ENCODE measurements at regions not wholly inside any gene's neighbourhood (a gene's known extent, or its start where the extent isn't known, plus 50 kb on each side); places are given as distances from the start of the nearest gene placed in this dataset.

DNA sequence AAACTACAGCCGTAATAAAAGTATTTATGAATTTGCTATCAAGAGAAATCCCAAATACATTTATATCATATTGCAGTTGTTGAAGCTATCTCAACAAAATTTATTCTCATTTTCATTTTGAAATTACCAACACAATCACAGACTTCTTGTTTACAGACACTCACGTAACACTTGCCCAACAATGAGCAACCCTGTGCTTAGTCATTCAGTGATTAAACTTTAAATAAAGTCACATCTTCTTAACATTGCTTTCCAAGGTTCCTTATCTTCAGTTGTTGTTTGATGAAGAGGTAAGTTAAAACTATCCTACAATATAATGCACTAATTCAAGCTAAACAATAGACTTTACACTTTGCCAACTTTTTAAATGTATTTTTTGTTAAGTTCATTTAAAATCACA lies 601.8 kb downstream of the SLC16A7 start:
- Mint-ChIP-seq H3K4me1 (ENCODE audit: unreplicated experiment) (no peaks in the 10 kb centered on the region), H3K27ac (no peak overlapping the region), H3K36me3 (no peaks in the 10 kb centered on the region), H3K9me3 (no peaks in the 10 kb centered on the region), H3K27me3 (no peaks in the 10 kb centered on the region), H3K4me3 (no peak overlapping the region)
- DNase-seq (ENCODE audit: extremely low spot score, unreplicated experiment), result no peak
- TF ChIP-seq, protein P1, sequence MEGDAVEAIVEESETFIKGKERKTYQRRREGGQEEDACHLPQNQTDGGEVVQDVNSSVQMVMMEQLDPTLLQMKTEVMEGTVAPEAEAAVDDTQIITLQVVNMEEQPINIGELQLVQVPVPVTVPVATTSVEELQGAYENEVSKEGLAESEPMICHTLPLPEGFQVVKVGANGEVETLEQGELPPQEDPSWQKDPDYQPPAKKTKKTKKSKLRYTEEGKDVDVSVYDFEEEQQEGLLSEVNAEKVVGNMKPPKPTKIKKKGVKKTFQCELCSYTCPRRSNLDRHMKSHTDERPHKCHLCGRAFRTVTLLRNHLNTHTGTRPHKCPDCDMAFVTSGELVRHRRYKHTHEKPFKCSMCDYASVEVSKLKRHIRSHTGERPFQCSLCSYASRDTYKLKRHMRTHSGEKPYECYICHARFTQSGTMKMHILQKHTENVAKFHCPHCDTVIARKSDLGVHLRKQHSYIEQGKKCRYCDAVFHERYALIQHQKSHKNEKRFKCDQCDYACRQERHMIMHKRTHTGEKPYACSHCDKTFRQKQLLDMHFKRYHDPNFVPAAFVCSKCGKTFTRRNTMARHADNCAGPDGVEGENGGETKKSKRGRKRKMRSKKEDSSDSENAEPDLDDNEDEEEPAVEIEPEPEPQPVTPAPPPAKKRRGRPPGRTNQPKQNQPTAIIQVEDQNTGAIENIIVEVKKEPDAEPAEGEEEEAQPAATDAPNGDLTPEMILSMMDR (conservative IDR thresholded peaks at IDR 0.05), result no peak

DNA sequence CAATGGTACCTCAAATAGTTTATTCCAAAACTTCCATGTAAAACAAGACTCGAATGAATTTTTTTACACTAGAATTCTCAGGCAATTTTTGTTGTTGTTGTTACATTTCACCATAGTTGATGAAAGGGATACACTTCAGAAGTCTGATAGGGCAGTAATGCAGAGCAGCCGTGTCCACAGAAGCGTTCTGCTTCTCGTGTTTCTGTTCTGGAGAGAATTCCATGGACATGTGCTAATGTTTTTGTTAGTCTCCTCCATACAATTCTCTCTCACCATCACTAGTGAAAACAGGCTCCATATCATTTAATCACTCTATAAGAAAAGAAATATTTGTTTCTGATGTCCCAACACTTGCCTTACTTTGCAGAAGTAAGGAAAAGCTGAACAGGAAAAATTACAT lies 606.1 kb downstream of the SLC16A7 start:
- DNase-seq (ENCODE audit: extremely low spot score, unreplicated experiment), result no peak
- H3K27me3 Mint-ChIP-seq, result no peaks in the 10 kb centered on the region
- H3K36me3 Mint-ChIP-seq, result no peaks in the 10 kb centered on the region
- H3K27ac Mint-ChIP-seq, result no peak overlapping the region
- H3K4me3 Mint-ChIP-seq, result no peak overlapping the region
- TF ChIP-seq, protein P1 (conservative IDR thresholded peaks at IDR 0.05), result no peak
- no peaks in the 10 kb centered on the region for H3K9me3 Mint-ChIP-seq
- peaks cover 4% of the 10 kb centered on the region for H3K4me1 Mint-ChIP-seq (ENCODE audit: unreplicated experiment)

DNA sequence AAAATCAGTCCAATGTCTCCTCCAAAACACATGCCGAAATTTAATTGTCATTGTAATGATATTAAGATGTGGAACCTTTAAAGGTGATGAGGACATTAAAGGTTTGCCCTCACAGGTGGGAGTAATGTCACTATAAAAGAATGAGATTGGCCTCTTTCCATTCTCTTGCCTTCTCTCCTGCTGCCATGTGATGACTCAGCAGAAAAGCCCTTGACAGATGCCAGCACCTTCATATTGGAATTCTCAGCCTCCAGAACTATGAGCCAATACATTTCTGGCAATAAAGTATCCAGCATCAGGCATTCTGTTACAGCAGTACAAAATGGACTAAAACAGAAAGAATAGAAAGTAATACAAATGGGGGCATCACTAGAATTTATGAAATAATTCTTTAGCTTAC lies 609.7 kb downstream of the SLC16A7 start:
- Mint-ChIP-seq H3K9me3 (no peaks in the 10 kb centered on the region), H3K27ac (no peak overlapping the region), H3K4me3 (no peak overlapping the region), H3K27me3 (no peaks in the 10 kb centered on the region), H3K36me3 (no peaks in the 10 kb centered on the region), H3K4me1 (ENCODE audit: unreplicated experiment) (peaks cover 4% of the 10 kb centered on the region)
- no peak for DNase-seq (ENCODE audit: extremely low spot score, unreplicated experiment)
- TF ChIP-seq, protein P1 (conservative IDR thresholded peaks at IDR 0.05), result no peak

DNA sequence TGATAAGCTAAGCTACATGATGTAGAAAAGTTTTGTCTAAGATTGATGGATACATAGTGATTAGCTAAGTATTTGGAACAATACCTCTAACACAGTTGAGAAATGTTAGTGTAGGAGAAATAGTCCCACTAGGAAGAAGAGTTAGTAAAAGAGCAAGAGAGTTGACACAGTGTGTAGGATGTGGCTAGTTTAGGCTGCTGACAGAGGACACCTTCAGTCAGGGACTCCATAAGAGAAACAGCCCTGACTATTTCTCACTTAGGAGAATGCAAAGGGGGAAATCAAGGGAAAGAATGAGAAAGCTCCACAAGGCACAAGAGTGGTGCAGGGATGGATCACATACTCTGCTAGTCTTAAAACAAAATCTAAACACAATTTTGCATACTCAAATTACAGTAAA lies 613.7 kb downstream of the SLC16A7 start:
- Mint-ChIP-seq H3K27me3 (no peaks in the 10 kb centered on the region), H3K4me1 (ENCODE audit: unreplicated experiment) (peaks cover 4% of the 10 kb centered on the region), H3K36me3 (no peaks in the 10 kb centered on the region), H3K9me3 (peaks cover 4% of the 10 kb centered on the region), H3K4me3 (no peak overlapping the region), H3K27ac (no peak overlapping the region)
- TF ChIP-seq, protein P1 (conservative IDR thresholded peaks at IDR 0.05), result no peak
- DNase-seq (ENCODE audit: extremely low spot score, unreplicated experiment), result no peak

DNA sequence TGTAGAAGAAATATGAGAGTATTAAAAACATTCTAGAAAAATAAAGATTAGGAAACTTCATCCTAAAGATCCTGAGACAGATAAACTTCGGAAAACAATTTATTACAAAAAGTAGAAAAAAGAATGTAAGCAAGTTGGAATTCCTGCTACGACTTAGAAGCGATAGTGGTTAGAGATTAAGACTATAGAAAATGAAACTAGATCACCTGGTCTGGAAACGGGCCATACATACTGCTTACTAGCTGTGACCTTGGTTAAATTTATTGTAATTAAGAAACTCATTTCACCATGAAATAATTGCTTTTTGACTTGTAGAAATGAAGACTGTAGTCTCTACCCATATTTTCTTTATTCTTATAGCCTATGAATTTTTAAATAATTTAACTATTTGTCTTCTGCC lies 614.1 kb downstream of the SLC16A7 start:
- H3K9me3 Mint-ChIP-seq, result peaks cover 4% of the 10 kb centered on the region
- H3K27ac Mint-ChIP-seq, result no peak overlapping the region
- no peak overlapping the region for H3K4me3 Mint-ChIP-seq
- TF ChIP-seq, protein P1 (conservative IDR thresholded peaks at IDR 0.05), result no peak
- no peaks in the 10 kb centered on the region for H3K27me3 Mint-ChIP-seq
- DNase-seq (ENCODE audit: extremely low spot score, unreplicated experiment), result no peak
- peaks cover 4% of the 10 kb centered on the region for H3K4me1 Mint-ChIP-seq (ENCODE audit: unreplicated experiment)
- H3K36me3 Mint-ChIP-seq, result no peaks in the 10 kb centered on the region

DNA sequence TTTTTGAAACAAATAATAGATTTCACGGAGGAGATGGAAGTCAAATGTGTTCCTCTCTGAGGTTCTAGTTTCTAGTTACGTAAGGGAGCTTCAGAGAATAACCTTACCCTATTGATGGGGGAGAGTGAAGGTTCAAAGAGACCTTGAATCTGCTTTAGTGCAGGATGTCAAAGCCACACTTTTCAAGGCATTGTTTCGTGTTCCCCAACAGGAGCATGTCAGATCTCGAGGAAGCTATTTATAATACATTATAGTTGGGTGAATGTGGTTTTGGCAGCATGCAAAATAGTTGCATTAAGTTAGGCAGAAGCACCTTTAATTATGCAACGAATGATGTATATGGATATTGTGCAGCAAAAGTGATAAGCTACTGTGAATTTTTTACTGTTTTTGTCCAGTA lies 614.9 kb downstream of the SLC16A7 start:
- TF ChIP-seq, protein P1 (conservative IDR thresholded peaks at IDR 0.05), result no peak
- peaks cover 4% of the 10 kb centered on the region for H3K9me3 Mint-ChIP-seq

More for the DNA sequence above, 614.9 kb downstream of the SLC16A7 start:
- Mint-ChIP-seq H3K4me1 (ENCODE audit: unreplicated experiment) (no peaks in the 10 kb centered on the region), H3K36me3 (no peaks in the 10 kb centered on the region), H3K4me3 (no peak overlapping the region), H3K27me3 (no peaks in the 10 kb centered on the region), H3K27ac (no peak overlapping the region)
- DNase-seq (ENCODE audit: extremely low spot score, unreplicated experiment), result no peak
